Umbilical cord (tissue), 1 donor: ENCODE measurements at regions not wholly inside any gene's neighbourhood (a gene's known extent, or its start where the extent isn't known, plus 50 kb on each side); places are given as distances from the start of the nearest gene placed in this dataset.
"Not testable (repeated sequence)": the region's sequence is repeated elsewhere in the genome, so short reads cannot be mapped to it uniquely, and the experiment has no call there.

Experiments used
- DNase-seq: peaks from one replicate; pipeline ENCODE4 v3.0.0-alpha.2; 2015; ENCODE audit warnings: low spot score

DNA sequence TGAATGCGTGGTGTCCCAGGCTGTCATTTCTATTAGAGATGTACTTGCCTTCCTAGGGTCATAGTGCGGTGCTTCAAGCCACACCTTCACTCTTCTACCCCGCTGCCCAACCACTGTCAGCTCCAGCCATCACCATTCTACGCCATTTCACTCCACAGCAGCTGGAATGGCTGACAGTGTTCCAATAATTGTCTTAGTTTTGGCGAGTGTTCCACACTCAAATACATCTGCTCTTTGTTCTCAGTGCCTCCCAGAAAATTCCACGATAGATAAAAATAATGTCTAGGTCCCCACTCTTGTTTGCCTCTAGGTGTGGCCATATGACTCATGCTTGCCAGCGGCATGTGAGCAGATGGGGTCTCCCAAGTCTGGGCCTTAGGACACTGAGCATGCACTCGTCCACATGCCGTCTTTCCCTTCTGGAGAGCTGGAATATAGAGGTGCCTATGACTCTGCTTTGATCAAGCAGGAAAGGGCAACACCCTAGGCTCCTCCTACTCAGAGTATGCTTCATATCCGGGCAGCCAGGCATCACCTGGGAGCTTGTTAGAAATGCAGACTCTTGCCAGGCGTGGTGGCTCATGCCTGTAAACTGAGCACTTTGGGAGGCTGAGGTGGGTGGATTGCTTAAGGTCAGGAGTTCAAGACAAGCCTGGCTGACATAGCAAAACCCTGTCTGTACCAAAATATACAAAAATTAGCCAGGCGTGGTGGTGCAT lies 163.0 kb downstream of the BRMS1L start:
- no peak for DNase-seq

DNA sequence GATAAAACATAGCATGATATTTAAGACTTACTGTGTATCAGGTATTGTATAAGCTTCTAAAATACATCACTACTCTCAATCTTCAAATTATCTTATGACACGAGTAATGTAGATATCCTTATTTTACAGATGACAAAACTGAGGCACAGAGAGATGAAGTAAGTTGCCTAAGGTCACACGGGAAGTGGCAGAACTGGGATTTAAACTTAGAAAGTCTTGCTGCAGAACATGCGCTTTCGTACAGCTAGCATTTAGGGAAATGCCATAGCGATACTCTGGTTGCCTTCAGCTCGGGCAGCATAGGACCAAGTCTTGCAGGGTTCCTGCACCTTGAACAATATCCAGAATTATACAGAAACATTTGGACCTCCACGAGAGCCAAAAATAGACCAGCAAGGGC lies 162.4 kb downstream of the BRMS1L start:
- no peak for DNase-seq

DNA sequence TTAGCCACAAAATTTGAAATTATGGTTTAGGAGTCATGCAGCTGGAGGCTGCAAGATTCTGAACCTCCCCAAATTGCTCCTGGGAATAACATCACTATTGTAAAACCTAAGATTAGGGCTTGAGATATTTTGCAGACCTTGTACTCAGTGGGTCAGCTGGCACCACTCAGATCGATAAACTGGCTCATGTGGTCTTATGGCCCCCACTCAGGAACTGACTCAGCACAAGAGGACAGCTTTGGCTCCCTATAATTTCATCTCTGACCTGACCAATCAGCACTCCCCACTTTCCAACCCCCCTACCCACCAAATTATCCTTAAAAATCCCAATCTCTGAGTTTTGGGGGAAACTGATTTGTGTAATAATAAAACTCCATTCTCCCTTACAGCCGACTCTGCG lies 161.6 kb downstream of the BRMS1L start:
- DNase-seq: no peak

DNA sequence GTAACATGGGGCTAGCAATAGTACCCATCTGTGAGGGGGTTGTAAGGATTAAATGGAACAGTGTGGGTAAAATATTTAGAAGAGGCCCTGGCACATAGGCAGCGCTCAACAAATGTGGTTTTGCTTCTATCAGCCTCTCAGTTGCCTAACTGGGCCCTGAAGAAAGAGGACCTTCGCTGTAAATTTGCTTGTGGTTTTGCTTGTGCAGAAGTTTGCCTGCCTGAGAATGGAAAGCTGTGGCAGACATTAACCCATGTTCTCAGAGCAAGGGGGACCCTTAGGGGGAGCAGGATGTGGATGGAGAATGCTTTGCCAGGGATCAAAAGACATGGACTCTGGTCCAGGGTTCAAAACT lies 160.1 kb downstream of the BRMS1L start:
- DNase-seq: no peak

DNA sequence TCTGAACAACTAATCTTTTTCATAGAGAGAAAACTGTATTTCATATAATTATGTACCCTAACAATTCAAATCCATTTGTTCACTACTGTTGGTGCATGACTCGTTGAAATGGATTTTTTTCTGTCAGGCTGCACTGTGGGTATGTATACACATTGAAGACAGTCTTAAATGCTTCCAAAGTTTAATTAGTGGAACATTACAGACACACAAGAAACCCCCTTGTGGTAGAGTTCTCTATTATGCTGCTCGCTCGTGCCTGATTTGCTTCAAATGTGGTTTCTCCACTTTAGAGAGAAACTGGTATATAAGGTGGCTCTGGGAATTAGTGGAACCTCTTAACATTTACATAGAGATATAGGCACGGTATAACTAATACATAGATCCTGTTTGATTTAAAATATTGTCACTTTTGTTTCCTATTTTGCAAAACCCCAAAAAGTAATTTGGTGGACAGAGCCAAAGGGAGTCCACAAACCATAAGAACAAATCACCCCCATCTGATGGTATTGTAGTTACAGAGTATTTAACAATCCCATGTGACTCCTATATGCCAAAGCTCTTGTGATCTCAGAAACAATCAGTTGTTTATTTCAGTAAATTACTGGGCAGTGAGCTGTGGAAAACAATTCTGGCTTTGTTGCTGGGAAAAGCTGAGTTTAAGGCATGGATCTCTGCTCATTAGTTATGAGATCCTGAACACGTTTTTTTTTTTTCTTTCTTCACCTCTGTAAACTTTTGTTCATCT lies 159.5 kb downstream of the BRMS1L start:
- DNase-seq: no peak

DNA sequence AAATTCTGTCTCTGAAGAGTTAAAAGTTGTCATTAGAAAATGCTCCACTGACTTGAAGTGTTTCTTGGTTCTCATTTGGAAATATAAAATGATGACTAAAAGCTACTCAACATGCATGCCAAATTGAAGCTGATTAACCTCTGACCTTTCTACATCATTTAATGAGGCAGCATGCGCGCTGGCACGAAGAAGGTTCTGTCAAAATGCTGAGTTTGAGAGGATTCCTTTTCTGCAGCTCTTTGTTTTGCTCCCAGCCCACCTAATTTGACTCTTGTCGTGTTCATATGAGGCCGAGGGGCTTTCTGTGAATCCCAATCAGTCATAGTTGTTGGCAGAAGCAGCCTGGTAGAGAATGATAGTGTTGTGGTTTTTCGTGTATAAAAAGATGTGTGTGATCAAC lies 153.4 kb downstream of the BRMS1L start:
- DNase-seq: no peak

DNA sequence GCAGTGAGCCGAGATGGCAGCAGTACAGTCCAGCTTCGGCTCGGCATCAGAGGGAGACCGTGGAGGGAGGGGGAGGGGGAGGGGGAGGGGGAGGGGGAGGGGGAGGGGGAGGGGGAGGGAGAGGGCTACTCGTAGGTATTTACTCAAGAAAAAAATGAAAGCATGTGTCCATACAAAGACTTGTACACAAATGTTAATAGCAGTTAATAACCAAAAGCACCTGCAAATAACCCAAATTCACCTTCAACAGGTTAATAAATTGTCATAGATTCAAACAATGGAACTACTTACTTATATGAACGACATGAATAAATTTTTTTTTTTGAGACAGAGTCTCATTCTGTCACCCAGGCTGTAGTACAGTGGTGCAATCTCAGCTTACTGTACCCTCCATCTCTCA lies 152.4 kb downstream of the BRMS1L start:
- DNase-seq: no peak

DNA sequence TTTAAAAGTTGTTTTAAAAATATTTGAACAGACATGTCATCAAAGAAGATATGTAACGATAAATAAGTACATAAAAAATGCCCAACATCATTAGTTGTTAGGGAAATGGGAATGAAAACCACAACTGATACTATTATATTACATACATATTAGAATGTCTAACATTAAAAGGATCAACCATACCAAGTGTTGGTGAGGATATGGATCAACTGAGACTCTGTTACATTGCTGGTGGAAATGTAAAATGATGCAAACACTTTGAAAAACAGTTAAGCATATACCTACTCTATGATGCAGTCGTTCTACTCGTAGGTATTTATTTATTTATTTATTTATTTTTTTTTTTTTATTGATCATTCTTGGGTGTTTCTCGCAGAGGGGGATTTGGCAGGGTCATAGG lies 149.7 kb downstream of the BRMS1L start:
- DNase-seq: no peak

DNA sequence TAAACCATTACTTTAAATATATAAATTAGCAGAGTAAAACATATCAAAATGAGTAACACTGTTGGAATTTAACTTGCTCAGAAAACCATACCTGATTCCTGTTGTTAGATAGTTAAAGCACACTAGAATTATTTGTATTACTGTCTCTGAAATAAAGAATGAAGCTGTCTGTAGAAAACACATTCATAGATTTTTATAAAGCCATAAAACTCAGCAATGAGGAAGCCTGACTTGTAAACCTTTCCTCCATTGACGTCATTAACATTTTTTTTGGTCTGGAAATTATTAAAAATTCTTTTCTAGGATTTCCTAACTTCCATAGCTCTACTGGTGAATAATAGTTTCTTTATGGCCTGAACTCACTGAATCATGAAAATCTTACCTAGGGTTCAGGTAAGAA lies 147.6 kb downstream of the BRMS1L start:
- DNase-seq: no peak

DNA sequence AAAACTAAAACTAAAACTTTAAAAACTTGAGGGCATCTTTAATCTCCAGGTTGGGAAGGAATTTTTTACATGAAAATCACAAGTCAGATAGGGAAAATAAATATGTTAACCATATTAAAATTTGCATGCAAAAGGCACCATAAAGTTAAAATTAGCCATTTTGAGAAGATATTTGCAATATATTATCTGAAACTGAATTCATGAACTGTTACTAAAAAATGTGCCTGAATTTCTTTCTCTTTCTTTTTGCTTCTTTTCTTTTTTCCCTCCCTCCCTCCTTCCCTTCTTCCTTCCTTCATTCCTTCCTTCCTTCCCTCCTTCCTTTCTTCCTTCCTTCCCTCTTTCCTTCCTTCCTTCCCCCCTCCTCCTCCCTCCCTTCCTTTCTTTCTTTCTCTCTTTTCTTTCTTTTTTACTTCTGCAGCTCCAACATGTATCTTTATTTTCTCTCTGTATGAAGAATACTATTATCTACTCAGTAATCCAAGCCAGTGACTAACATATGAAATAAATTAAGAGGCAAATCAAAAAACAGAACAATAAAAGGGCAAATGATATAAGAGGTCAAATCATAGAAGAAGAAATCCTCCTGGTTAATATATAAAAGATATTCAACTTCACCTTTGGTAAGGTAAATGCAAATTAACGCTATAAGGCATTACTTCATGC lies 146.0 kb downstream of the BRMS1L start:
- DNase-seq: no peak

DNA sequence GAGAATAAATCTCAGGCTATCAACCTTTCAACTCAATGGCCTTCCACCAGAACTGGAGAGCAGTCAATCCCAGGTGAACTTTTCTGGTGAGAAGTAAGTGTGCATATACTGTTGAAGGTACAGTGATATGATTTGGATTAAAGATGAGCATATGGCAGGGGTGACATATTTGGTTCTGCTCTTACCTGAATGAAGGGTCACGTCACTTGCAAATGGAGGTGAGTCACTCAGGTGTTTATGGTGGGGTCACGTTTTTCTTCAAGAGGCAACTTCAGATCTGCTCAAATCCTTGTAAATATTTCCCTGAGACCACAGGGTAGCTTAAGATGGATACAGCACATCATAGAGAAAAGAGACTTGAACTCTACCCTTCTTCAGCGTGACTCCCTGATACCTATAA lies 143.2 kb downstream of the BRMS1L start:
- no peak for DNase-seq

DNA sequence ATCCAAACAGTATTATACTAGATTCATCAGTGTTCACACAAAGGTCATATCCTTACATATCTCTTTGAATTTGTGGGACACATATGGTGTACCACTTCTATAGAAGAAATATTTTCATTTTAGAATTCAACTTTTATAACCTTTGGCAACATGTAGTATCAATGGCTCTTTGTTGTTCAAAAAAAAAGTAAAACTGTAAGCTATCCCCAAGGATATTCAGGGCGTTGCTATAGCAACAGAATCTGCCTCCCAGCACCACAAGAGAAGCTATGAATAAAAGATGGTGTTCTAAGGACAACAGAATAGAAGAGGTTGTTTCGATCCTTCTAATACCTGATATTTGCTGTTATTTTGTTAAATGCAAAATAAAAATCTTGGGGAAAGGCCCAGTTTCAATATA lies 139.3 kb downstream of the BRMS1L start:
- DNase-seq: no peak

DNA sequence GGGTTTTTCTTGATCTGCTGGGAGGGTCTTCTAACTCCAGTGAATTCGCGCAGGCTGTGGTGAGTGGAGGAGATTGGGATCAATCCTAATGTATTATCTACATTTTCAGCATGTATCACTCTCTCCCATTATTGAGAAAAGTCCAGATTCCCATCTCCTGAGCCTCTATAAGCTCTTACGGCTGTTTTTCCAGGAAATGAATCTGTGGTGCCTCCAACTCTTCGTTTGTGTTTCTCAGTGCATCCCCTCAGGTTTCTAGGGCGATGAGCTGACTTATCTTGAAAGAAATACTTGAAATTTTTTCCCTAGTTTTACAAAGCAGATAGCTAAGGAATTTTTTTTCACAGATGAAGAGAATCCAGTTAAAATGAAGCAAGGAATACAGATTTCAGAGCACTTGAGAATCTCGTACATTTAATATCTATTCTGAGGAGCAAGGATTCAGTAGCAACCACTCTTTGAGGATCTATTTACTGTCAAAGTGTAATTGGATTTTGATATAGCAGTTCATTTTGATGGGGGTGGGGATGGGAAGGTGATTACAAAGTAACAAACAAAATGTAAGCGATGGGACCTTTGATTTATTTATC lies 138.7 kb downstream of the BRMS1L start:
- DNase-seq: peak; percentile 61

DNA sequence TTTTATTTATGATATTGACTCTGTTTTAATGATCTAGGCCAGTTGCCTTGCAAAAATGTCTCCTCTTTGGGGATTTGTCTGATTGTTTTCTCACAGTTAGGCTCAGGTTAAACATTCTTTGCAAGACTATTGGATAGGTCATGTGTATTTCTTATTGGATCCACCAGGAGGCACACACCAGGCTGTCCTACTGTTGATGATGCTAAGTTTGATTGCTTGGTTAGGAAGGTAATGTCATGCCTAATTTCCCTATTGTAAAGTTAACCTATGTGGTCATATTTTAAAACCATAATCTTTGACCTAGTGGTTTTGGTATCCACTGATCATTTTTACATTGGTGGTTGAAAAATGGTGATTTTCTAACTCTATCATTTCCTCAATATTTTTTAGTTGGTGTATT lies 137.1 kb downstream of the BRMS1L start:
- no peak for DNase-seq

DNA sequence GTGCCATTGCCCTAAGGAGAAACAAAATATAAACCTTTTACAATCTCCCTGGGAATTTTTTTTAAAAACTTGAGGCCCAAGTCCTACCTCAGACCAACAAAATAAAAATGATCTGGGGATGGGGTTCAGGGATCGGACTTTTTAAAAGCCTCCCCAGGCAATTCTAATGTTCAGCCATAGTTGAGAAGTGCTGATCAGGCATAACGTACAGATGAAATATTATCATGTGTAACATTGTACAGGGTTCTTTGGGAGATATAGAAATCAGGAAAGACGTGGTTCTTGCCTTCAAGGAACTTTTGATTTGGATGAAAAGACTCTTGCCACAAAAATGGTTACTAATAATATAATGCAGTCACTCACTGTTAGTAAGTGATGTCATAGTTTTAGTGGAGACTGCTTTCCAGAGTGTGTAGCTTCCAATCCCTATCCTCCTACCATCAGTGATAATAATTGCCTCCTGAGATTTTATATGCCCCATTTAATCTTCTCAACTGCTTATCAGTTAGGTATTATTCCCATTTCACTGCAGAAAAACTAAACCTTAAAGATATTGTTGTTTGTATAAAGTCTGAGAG lies 135.6 kb downstream of the BRMS1L start:
- no peak for DNase-seq

DNA sequence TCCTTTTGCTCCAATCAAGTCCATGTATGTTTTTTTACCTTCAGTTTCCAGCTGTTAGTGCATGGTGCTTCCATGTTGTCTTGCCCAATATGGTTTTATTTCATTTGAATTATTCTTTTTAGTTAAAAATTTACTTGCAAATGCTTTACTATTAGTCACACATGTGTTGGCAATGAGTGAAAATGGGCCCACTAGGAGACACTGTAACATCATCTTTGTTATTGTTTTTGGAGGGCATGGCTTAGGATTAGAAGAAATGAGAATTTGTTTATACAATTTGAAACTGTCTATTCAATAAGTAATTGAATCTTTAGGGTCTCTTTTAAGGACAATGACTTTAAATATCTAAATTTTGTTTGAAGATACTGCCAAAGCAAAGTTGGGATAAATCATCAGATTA lies 133.7 kb downstream of the BRMS1L start:
- DNase-seq: no peak

DNA sequence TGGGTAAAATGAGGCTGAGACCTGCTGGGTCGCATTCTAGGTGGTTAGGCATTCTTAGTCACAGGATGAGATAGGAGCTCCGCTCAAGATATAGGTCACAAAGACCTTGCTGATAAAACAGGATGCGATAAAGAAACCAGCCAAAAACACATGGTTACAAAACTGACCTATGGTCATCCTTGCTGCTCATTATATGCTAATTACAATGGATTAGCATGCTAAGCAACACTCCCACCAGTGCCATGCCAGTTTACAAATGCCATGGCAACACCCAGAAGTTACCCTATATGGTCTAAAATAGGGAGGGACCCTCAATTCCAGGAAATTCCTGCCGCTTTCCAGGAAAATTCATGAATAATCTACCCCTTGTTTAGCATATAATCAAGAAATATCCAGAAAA lies 132.4 kb downstream of the BRMS1L start:
- no peak for DNase-seq

DNA sequence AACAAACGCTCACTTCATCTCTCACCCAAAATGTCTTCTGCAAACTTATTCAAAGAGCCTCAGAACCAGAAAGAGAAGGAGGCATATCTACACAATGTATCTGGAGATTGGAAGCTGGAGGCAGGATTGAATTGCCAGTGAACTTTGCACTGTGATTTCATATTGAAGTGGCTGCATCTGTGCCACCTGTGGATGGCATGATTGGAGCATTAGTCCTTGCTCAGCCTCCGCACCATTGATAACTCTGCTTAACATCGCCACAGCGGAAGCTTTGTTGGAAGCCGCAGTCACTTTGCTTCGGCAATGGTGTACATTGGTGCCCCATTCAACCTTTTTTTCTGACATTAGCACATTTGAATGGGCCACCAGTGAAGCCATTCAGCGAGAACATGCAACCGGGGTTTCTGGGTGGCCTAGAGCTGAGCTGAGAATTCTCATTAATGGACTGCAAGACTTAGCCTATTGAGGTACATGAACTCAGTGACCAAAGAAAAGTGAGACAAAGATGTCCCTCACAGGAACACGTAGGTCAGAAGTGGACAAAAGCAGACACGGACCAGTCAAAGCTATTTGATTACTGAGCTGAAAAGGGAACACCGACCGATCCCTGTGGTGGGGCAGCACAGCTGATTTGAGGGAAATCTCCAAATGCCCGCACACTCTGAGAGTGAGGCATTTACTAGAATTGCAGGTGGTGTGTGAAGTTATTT lies 130.4 kb downstream of the BRMS1L start:
- DNase-seq: no peak

DNA sequence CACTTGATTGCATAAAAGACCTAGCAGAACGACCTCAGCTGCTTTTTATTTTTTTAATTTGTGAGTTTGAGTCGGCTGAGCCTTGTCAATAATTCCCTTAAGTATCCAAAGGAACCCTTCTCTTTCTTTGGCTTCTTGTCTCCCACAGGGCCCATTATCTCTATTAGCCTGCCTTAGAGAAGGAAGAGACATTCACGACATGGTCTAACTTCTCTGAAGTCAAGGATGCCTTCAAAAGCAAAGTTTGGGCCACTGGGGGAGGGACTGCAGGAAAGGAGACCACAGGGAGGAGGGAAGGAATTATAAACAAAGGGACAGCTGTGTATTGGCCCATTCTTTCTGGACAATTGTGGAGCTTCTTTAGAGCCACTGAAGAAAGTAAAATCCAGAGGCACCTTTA lies 126.4 kb downstream of the BRMS1L start:
- no peak for DNase-seq

DNA sequence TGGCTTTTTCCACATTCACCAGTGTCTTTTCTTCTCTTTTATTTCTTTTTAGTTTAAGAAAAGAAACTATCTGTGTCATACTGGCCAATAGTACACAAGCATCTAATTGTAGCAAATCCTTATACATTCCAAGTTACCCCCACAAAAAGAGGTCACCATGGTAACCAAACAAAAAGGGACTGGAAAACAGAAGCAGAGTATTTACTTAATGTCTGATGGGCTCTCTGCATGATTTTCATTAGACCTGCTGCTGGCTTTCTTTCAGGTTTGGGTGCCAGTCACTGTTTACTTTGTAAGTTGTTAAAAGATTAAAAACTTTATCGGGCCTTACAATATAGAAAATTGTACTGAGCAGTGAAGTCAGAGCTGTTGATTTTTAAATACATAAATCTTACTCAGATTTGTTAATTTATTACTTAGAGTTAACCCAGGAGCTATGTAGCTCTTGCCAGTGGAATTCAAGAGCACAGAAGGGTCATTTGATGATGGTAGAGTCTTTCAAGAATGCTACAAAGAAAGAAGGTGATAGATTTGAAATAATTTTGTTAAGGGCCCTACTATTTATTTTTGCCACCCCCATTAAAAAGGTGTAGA lies 123.9 kb downstream of the BRMS1L start:
- peak; percentile 37 for DNase-seq

DNA sequence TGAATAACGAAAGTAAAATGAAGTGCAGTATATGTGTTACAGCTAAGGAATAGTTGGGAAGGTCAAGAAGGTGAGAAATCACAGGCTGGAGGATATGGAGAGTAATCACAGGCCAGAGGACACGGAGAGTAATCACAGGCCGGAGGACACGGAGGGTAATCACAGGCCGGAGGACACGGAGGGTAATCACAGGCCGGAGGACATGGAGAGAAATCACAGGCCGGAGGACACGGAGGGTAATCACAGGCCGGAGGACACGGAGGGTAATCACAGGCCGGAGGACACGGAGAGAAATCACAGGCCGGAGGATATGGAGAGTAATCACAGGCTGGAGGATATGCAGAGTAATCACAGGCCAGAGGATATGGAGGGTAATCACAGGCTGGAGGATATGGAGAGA lies 121.8 kb downstream of the BRMS1L start:
- not testable (repeated sequence) for DNase-seq
